ENCODE measurements at regions not wholly inside any gene's neighbourhood (a gene's known extent, or its start where the extent isn't known, plus 50 kb on each side); places are given as distances from the start of the nearest gene placed in this dataset.
"Not testable (repeated sequence)": the region's sequence is repeated elsewhere in the genome, so short reads cannot be mapped to it uniquely, and the experiment has no call there.

DNA sequence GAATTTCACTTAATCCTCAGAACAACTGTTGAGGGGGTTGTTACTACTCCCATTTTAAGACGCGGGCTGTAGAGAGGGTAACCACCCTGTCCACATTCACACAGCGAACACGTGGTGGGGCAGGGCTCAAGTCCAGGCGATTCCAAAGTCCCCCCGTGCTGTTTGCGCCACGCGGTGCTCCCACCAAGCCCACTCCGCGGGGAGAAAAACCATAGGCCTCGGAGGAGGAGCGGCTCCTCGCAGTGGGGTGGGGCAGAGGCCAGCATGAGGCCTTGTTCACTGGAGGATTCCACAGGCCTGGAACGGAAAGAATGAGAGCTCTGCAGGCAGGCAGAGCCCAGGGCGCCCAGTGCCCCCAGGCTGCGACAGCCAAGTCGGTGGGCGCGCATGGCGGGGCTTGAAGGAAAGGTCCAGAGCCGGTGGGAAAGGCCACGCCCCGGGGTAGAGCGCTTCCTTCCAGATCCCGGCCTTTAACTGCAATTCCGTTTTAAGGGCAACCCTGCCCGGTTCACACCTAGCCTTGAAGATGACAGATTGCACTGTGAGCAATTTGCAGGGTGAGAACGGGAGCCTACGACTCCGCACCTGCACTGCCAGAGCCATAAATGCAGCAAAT lies 161.8 kb upstream of the TBL1XR1 start:
- peak overlapping the region; percentile 56 for H3K4me3 ChIP-seq (ENCODE audit: low read depth, low read length)
- H3K4me1 ChIP-seq, result peaks cover 33% of the 10 kb centered on the region
- H3K36me3 ChIP-seq, result no peaks in the 10 kb centered on the region
- TF ChIP-seq, protein P1, sequence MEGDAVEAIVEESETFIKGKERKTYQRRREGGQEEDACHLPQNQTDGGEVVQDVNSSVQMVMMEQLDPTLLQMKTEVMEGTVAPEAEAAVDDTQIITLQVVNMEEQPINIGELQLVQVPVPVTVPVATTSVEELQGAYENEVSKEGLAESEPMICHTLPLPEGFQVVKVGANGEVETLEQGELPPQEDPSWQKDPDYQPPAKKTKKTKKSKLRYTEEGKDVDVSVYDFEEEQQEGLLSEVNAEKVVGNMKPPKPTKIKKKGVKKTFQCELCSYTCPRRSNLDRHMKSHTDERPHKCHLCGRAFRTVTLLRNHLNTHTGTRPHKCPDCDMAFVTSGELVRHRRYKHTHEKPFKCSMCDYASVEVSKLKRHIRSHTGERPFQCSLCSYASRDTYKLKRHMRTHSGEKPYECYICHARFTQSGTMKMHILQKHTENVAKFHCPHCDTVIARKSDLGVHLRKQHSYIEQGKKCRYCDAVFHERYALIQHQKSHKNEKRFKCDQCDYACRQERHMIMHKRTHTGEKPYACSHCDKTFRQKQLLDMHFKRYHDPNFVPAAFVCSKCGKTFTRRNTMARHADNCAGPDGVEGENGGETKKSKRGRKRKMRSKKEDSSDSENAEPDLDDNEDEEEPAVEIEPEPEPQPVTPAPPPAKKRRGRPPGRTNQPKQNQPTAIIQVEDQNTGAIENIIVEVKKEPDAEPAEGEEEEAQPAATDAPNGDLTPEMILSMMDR (IDR thresholded peaks at IDR 0.05; ENCODE audit: low read depth, low read length), result no peak
- no peaks in the 10 kb centered on the region for H3K27me3 ChIP-seq
- no peaks in the 10 kb centered on the region for H3K9me3 ChIP-seq
- DNase-seq, result peak; percentile 83

DNA sequence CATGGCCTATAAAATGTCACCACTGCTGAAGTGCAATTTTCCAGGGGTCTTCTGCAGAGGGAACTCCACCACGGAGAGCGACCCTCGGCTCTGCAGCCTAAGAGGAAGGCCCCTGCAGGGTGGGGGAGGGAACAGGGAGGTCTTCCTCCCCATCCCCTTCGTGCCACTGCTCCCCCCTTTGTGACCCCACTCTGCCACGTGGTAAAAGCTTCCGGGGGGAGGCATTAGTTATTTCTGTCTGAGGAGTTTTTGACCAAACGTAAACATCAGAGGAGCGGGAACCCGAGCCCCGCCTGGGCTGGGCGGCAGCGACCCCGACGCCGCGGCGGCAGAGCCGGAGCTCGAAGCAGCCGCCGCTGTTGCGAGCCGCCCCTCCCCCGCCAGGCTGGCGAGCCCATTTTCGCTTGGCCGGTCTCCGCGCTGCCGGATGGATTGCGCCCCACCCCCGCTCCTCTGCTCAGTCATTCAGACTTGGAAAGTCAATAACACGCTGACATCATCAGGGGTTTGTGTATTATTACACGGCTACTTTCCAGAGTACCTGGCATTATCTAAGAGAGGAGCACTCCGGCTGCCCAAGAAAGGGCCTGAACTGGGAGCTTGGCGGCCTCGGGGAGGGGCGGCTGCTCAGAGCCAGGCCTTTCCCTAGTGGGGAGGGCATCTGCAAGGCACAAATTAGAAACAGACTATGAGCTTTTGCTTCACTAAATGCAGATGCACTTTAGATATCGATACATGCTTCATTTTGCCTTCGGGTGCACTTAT lies 162.5 kb upstream of the TBL1XR1 start:
- Histone ChIP-seq H3K4me1 (peaks cover 33% of the 10 kb centered on the region), H3K9me3 (no peaks in the 10 kb centered on the region), H3K27me3 (no peaks in the 10 kb centered on the region), H3K36me3 (no peaks in the 10 kb centered on the region), H3K4me3 (ENCODE audit: low read depth, low read length) (peak overlapping the region; percentile 56)
- DNase-seq, result peak; percentile 95
- TF ChIP-seq, protein P1 (IDR thresholded peaks at IDR 0.05; ENCODE audit: low read depth, low read length), result no peak

DNA sequence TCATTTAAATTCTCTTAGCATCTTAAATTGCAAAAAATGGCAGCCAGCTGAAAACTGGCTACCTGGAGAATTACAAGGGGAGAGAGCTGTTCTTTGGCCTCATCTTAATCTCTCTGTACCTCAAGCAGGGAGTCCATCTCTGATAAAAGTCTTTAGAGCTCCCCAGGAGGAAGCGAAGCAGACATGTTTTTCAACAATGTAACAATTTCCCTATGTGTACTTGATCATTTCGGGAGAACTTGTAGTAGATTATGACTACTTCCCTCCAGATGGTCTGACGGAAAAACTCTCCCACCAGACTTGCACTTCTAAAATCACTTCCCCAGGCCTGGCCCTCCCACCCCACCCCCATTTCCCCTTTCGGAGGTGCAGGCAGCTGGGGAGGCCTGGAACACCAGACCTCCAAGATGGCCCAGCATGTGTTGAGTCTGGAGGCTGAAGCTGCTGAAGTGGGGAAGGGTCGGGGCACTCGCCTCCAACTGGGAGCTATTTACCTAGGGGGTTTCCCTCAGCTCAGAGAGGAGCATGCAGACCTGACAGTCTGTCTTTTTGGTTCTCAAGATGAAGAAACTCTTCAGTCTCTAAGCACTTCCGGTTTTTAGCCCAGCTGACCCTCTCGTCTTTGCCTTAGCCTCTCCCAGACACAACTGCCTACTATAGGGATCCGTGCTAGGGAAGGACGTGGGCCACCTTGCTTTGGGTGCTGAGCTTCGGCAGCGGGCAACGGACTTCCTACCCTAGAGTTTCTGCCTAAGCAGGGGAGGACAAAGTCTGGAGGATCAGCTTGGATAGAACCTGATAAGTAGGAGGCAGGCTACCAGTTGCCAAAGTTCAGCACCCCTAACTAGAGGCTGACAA lies 164.0 kb upstream of the TBL1XR1 start:
- Histone ChIP-seq H3K36me3 (no peaks in the 10 kb centered on the region), H3K4me1 (peaks cover 33% of the 10 kb centered on the region), H3K9me3 (no peaks in the 10 kb centered on the region), H3K4me3 (ENCODE audit: low read depth, low read length) (no peak overlapping the region), H3K27me3 (no peaks in the 10 kb centered on the region)
- no peak for DNase-seq
- TF ChIP-seq, protein P1 (IDR thresholded peaks at IDR 0.05; ENCODE audit: low read depth, low read length), result no peak

DNA sequence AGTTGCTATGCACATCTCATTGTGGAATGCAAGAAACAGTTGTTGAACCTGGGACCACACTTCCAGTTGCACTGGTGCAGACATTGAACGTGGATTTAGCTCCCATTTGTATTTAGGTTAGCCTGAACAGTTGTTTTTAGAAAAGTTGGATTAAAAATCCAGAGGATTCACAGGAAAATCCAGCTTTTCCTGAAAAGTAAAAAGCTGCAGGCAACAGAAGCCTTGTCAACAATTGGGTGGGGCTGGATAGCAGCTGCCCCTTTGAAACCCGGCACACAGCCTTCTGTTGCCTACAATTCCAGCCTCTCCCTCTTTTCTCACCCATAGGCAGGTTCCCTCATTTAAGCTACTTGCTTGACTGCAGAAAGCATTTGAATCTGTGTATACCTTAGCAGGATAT lies 165.3 kb upstream of the TBL1XR1 start:
- Histone ChIP-seq H3K9me3 (no peaks in the 10 kb centered on the region), H3K4me1 (peaks cover 24% of the 10 kb centered on the region), H3K36me3 (no peaks in the 10 kb centered on the region), H3K27me3 (no peaks in the 10 kb centered on the region), H3K4me3 (ENCODE audit: low read depth, low read length) (no peak overlapping the region)
- TF ChIP-seq, protein P1 (IDR thresholded peaks at IDR 0.05; ENCODE audit: low read depth, low read length), result no peak
- DNase-seq, result no peak

DNA sequence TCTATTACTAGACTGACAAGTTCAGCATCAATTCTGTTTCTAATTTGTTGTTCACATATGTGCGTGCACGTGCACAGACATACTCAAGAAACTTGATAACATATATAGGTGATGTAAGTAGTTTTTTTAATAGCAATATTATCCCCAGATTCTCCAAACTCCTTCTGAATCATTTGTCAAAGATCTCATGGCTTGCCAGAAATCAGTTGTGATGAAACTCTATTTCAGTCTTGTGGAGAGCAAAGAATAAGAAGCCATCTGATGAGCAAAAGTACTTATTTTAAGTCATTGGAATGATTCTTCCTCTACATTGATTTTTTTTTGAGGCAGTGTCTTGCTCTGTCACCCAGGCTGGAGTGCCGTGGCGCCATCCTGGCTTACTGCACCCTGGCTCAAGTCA lies 167.0 kb upstream of the TBL1XR1 start:
- Histone ChIP-seq H3K27me3 (no peaks in the 10 kb centered on the region), H3K4me3 (ENCODE audit: low read depth, low read length) (no peak overlapping the region), H3K36me3 (no peaks in the 10 kb centered on the region), H3K9me3 (no peaks in the 10 kb centered on the region), H3K4me1 (peaks cover 12% of the 10 kb centered on the region)
- no peak for DNase-seq
- TF ChIP-seq, protein P1 (IDR thresholded peaks at IDR 0.05; ENCODE audit: low read depth, low read length), result no peak

DNA sequence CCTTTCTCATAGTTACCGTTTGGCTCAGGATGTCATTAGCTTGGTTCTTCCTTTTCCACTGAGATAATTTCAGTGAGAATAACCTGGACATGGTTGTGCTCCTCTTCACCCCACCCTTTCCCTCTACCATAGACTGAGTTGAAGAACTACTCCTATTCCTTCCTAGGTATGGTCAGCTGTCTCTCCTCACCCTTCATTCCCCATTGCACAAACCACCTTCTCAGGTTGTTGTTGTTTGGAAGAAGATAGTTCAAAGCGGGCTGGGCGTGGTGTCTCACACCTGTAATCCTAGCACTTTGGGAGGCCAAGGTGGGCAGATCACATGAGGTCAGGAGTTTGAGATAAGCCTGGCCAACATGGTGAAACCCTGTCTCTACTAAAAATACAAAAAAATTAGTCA lies 168.0 kb upstream of the TBL1XR1 start:
- not testable (repeated sequence) for H3K4me3 ChIP-seq (ENCODE audit: low read depth, low read length); DNase-seq

More for the DNA sequence above, 168.0 kb upstream of the TBL1XR1 start:
- not testable (repeated sequence) for H3K27me3 ChIP-seq, H3K4me1 ChIP-seq, H3K36me3 ChIP-seq, H3K9me3 ChIP-seq

Data from BE2C (cell line).